ENCODE measurements at regions not wholly inside any gene's neighbourhood (a gene's known extent, or its start where the extent isn't known, plus 50 kb on each side); places are given as distances from the start of the nearest gene placed in this dataset.

DNA sequence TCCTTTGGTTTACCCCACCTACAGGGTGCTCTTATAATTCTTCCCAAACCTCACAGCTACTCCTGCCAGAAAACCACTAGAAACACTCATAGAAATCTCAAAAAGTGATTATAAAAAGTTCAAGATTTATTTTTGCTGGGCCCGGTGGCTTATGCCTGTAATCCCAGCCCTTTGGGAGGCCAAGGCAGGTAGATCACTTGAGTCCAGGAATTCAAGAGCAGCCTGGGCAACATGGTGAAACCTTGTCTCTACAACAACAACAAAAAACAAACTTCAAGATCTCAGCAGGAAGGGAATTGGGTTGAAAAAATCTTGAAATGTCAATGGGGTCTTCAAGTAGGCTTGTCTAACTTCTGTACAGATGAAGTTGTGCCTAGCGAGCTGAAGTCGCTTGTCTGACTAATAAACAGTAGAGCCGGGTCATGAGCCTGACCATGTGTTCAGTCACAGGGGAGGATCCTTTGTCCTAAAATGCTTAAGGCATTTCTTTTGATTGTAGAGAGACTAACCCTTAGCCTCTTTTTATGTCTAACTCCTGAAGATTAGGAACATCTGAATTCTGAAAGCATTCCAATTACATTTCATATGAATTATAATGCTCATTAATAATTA lies 124.6 kb downstream of the NOC3L start:
- no peak for TF ChIP-seq EZH2 (IDR thresholded peaks at IDR 0.05; ENCODE audit: borderline replicate concordance, low read depth, low read length, poor library complexity, severe bottlenecking)
- TF ChIP-seq, protein P1, sequence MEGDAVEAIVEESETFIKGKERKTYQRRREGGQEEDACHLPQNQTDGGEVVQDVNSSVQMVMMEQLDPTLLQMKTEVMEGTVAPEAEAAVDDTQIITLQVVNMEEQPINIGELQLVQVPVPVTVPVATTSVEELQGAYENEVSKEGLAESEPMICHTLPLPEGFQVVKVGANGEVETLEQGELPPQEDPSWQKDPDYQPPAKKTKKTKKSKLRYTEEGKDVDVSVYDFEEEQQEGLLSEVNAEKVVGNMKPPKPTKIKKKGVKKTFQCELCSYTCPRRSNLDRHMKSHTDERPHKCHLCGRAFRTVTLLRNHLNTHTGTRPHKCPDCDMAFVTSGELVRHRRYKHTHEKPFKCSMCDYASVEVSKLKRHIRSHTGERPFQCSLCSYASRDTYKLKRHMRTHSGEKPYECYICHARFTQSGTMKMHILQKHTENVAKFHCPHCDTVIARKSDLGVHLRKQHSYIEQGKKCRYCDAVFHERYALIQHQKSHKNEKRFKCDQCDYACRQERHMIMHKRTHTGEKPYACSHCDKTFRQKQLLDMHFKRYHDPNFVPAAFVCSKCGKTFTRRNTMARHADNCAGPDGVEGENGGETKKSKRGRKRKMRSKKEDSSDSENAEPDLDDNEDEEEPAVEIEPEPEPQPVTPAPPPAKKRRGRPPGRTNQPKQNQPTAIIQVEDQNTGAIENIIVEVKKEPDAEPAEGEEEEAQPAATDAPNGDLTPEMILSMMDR (conservative IDR thresholded peaks at IDR 0.05; ENCODE audit: low read depth, low read length): no peak
